ENCODE measurements at regions not wholly inside any gene's neighbourhood (a gene's known extent, or its start where the extent isn't known, plus 50 kb on each side); places are given as distances from the start of the nearest gene placed in this dataset.

GRCh38 chr22:33985506-33985905 is 65.2 kb upstream of the LARGE1 start:
- TF ChIP-seq, protein P1, sequence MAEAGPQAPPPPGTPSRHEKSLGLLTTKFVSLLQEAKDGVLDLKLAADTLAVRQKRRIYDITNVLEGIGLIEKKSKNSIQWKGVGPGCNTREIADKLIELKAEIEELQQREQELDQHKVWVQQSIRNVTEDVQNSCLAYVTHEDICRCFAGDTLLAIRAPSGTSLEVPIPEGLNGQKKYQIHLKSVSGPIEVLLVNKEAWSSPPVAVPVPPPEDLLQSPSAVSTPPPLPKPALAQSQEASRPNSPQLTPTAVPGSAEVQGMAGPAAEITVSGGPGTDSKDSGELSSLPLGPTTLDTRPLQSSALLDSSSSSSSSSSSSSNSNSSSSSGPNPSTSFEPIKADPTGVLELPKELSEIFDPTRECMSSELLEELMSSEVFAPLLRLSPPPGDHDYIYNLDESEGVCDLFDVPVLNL (CRISPR knock-in tag; IDR thresholded peaks at IDR 0.05; ENCODE audit: borderline replicate concordance, low read depth), result no peak
- TF ChIP-seq NFYB (CRISPR knock-in tag; conservative IDR thresholded peaks at IDR 0.05; ENCODE audit: low read depth) (no peak), ZSCAN18 (CRISPR knock-in tag; IDR thresholded peaks at IDR 0.05) (no peak), HMGXB4 (CRISPR knock-in tag; IDR thresholded peaks at IDR 0.05) (no peak), NFE2L1 (CRISPR knock-in tag; IDR thresholded peaks at IDR 0.05) (no peak), E2F5 (CRISPR knock-in tag; IDR thresholded peaks at IDR 0.05) (no peak), MAX (CRISPR knock-in tag; IDR thresholded peaks at IDR 0.05) (no peak), ZNF232 (CRISPR knock-in tag; IDR thresholded peaks at IDR 0.05) (no peak), ZNF671 (CRISPR knock-in tag; IDR thresholded peaks at IDR 0.05) (no peak), ZBTB43 (CRISPR knock-in tag; IDR thresholded peaks at IDR 0.05) (no peak), PRRX2 (CRISPR knock-in tag; IDR thresholded peaks at IDR 0.05) (no peak), CREM (CRISPR knock-in tag; IDR thresholded peaks at IDR 0.05) (no peak)
- TF ChIP-seq, protein P2, sequence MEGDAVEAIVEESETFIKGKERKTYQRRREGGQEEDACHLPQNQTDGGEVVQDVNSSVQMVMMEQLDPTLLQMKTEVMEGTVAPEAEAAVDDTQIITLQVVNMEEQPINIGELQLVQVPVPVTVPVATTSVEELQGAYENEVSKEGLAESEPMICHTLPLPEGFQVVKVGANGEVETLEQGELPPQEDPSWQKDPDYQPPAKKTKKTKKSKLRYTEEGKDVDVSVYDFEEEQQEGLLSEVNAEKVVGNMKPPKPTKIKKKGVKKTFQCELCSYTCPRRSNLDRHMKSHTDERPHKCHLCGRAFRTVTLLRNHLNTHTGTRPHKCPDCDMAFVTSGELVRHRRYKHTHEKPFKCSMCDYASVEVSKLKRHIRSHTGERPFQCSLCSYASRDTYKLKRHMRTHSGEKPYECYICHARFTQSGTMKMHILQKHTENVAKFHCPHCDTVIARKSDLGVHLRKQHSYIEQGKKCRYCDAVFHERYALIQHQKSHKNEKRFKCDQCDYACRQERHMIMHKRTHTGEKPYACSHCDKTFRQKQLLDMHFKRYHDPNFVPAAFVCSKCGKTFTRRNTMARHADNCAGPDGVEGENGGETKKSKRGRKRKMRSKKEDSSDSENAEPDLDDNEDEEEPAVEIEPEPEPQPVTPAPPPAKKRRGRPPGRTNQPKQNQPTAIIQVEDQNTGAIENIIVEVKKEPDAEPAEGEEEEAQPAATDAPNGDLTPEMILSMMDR (IDR thresholded peaks at IDR 0.05), result no peak
- TF ChIP-seq, protein P3, sequence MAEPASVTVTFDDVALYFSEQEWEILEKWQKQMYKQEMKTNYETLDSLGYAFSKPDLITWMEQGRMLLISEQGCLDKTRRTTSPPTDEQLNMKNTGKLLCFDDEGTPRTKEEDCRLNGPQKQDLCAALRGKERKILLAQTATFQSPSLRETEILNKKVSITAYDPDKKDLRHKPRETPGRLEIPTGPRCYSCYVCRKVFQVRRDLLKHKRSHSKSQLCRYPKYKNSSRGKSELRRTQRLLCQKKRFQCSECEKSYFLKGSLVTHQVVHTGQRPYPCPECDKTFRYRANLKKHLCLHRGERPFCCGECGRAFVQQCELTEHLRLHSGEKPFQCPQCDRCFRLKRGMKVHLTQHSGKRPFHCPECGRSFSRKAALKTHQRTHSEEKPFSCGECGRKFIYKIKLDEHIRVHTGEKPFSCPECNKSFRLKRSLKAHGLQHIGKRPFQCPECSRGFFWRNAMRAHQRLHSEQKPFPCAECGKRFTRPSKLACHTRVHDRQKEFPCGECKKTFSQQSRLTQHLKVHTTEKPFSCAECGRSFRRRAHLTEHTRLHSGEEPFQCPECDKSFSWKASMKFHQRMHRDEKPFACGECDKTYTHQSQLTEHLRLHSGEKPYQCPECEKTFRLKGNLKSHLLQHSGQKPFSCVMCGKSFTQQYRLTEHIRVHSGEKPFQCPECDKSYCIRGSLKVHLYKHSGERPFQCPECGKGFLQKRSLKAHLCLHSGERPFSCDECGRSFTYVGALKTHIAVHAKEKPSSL (CRISPR knock-in tag; conservative IDR thresholded peaks at IDR 0.05), result no peak

Data from WTC11 (cell line).